MM.1S (cell line): ENCODE measurements at regions not wholly inside any gene's neighbourhood (a gene's known extent, or its start where the extent isn't known, plus 50 kb on each side); places are given as distances from the start of the nearest gene placed in this dataset.

Source experiments
- DNase-seq: peaks from one replicate; pipeline ENCODE4 v3.0.0-alpha.2; 2015
- H2AFZ ChIP-seq: fragments of 300-600 bp; sonication (generic); 2 replicates; pipeline ENCODE4 v1.6.0; 2016; ENCODE audit warnings: antibody characterized with exemption, low read length
- H3F3A ChIP-seq: fragments of 300-600 bp; sonication (generic); 2 replicates; pipeline ENCODE4 v1.6.1; 2016; ENCODE audit warnings: mild to moderate bottlenecking, antibody characterized with exemption, low read length, moderate library complexity, mixed read lengths; ENCODE audit not compliant: insufficient read depth
- H3K27ac ChIP-seq: fragments of 300-600 bp; sonication (generic); 2 replicates; pipeline ENCODE4 v1.5.1; 2016; ENCODE audit warnings: mild to moderate bottlenecking, low read length
- H3K27me3 ChIP-seq: fragments of 300-600 bp; sonication (generic); replicated peaks from 2 replicates; pipeline ENCODE4 v1.6.0; 2016; ENCODE audit warnings: low read length; ENCODE audit not compliant: insufficient read depth
- H3K36me3 ChIP-seq: fragments of 300-600 bp; sonication (generic); replicated peaks from 2 replicates; pipeline ENCODE4 v1.6.1; 2016; ENCODE audit warnings: mild to moderate bottlenecking, low read length, mixed read lengths; ENCODE audit not compliant: insufficient read depth
- H3K4me1 ChIP-seq: fragments of 300-600 bp; sonication (generic); 2 replicates; pipeline ENCODE4 v1.6.1; 2016; ENCODE audit warnings: low read length, mixed read lengths
- H3K4me2 ChIP-seq: fragments of 300-600 bp; sonication (generic); 2 replicates; pipeline ENCODE4 v1.6.0; 2016; ENCODE audit warnings: low read depth, low read length
- H3K4me3 ChIP-seq: fragments of 300-600 bp; sonication (generic); 2 replicates; pipeline ENCODE4 v1.5.1; 2016; ENCODE audit warnings: low read length, mixed read lengths
- H3K79me2 ChIP-seq: fragments of 300-600 bp; sonication (generic); 2 replicates; pipeline ENCODE4 v1.6.1; 2016; ENCODE audit warnings: mixed run types, low read length, mixed read lengths
- H3K9ac ChIP-seq: fragments of 300-600 bp; sonication (generic); 2 replicates; pipeline ENCODE4 v1.6.1; 2016; ENCODE audit warnings: low read length, mixed read lengths
- H3K9me2 ChIP-seq: fragments of 300-600 bp; sonication (generic); replicated peaks from 2 replicates; pipeline ENCODE4 v1.6.1; 2016; ENCODE audit warnings: mild to moderate bottlenecking, low read length, mixed read lengths; ENCODE audit not compliant: insufficient read depth
- H3K9me3 ChIP-seq: fragments of 300-600 bp; sonication (generic); replicated peaks from 2 replicates; pipeline ENCODE4 v1.6.1; 2016; ENCODE audit warnings: mild to moderate bottlenecking, low read length, mixed read lengths; ENCODE audit not compliant: insufficient read depth
- H4K20me1 ChIP-seq: fragments of 300-600 bp; sonication (generic); 2 replicates; pipeline ENCODE4 v1.6.1; 2016; ENCODE audit warnings: mild to moderate bottlenecking, low read length, moderate library complexity, mixed read lengths; ENCODE audit not compliant: insufficient read depth
- CTCF ChIP-seq: fragments of 300-600 bp; sonication (generic); IDR thresholded peaks from 2 replicates; pipeline ENCODE4 v1.5.1; 2016; ENCODE audit warnings: antibody characterized with exemption, low read length, mixed read lengths
- EZH2 ChIP-seq: fragments of 300-600 bp; sonication (generic); optimal IDR thresholded peaks from 2 replicates; pipeline ENCODE3; 2017; ENCODE audit warnings: low read depth, mild to moderate bottlenecking, antibody characterized with exemption, low read length, mixed read lengths
- EZH2phosphoT487 ChIP-seq: fragments of 300-600 bp; sonication (generic); IDR thresholded peaks from 2 replicates; pipeline ENCODE4 v1.6.1; 2018; ENCODE audit warnings: antibody characterized with exemption, low read length

- Histone ChIP-seq H3K9me2 (no peaks in the 10 kb centered on the region), H3K79me2 (no peaks in the 10 kb centered on the region), H2AFZ (no peak overlapping the region), H3K4me1 (peaks cover 10% of the 10 kb centered on the region; the same call in 1 of the 2 replicates), H4K20me1 (no peaks in the 10 kb centered on the region), H3K9me3 (no peaks in the 10 kb centered on the region), H3K4me2 (no peak overlapping the region), H3F3A (no peaks in the 10 kb centered on the region; the same call in 1 of the 2 replicates), H3K27me3 (no peaks in the 10 kb centered on the region), H3K36me3 (no peaks in the 10 kb centered on the region), H3K4me3 (no peak overlapping the region), H3K9ac (no peak overlapping the region), H3K27ac (no peak overlapping the region)
- no peak for TF ChIP-seq EZH2phosphoT487
- TF ChIP-seq EZH2, result no peak
- no peak for TF ChIP-seq CTCF
- DNase-seq, result no peak
Observed at GRCh38 chr9:83141887-83142286, 78.9 kb upstream of the RASEF start.

- TF ChIP-seq EZH2phosphoT487 (no peak), EZH2 (no peak), CTCF (no peak)
- no peaks in the 10 kb centered on the region; the same call in 1 of the 2 replicates for H3F3A ChIP-seq
- H4K20me1 ChIP-seq, result no peaks in the 10 kb centered on the region
- no peak overlapping the region for H3K27ac ChIP-seq
- no peaks in the 10 kb centered on the region for H3K27me3 ChIP-seq
- no peaks in the 10 kb centered on the region for H3K36me3 ChIP-seq
- no peak overlapping the region for H2AFZ ChIP-seq
- no peaks in the 10 kb centered on the region for H3K9me2 ChIP-seq
- no peaks in the 10 kb centered on the region for H3K9me3 ChIP-seq
- H3K79me2 ChIP-seq, result no peaks in the 10 kb centered on the region
- H3K4me3 ChIP-seq, result no peak overlapping the region
- DNase-seq, result no peak
- no peak overlapping the region for H3K9ac ChIP-seq
- H3K4me1 ChIP-seq, result peaks cover 10% of the 10 kb centered on the region; the same call in 1 of the 2 replicates
- no peak overlapping the region for H3K4me2 ChIP-seq
Observed at GRCh38 chr9:83140061-83140460, 77.1 kb upstream of the RASEF start.

- no peaks in the 10 kb centered on the region for H3K79me2 ChIP-seq
- DNase-seq, result no peak
- no peak overlapping the region for H3K9ac ChIP-seq
- H3K9me2 ChIP-seq, result no peaks in the 10 kb centered on the region
- TF ChIP-seq EZH2phosphoT487 (no peak), CTCF (no peak), EZH2 (no peak)
- H3K4me1 ChIP-seq, result 0 out of 2 replicates have a peak, but pooled peaks cover 6% of the 10 kb centered on the region
- no peaks in the 10 kb centered on the region for H3K36me3 ChIP-seq
- H2AFZ ChIP-seq, result no peak overlapping the region
- no peak overlapping the region for H3K4me3 ChIP-seq
- H3K9me3 ChIP-seq, result no peaks in the 10 kb centered on the region
- H3K27ac ChIP-seq, result no peak overlapping the region
- no peaks in the 10 kb centered on the region for H4K20me1 ChIP-seq
- no peaks in the 10 kb centered on the region; the same call in 1 of the 2 replicates for H3F3A ChIP-seq
- H3K27me3 ChIP-seq, result no peaks in the 10 kb centered on the region
- H3K4me2 ChIP-seq, result no peak overlapping the region
Observed at GRCh38 chr9:83138422-83139135, 75.6 kb upstream of the RASEF start.
